Neural progenitor cell (in vitro differentiated cells): ENCODE measurements at regions not wholly inside any gene's neighbourhood (a gene's known extent, or its start where the extent isn't known, plus 50 kb on each side); places are given as distances from the start of the nearest gene placed in this dataset.

Source experiments
- DNase-seq: peaks from one replicate; pipeline ENCODE4 v3.0.0-alpha.2; 2016; ENCODE audit warnings: low spot score
- H2AFZ ChIP-seq: fragments of 200-600 bp; sonication (generic); replicated peaks from 2 replicates; pipeline ENCODE4 v1.6.1; 2016; ENCODE audit warnings: antibody characterized with exemption
- H3F3A ChIP-seq: fragments of 200-600 bp; sonication (generic); 2 replicates; pipeline ENCODE4 v1.6.1; 2016; ENCODE audit warnings: antibody characterized with exemption, low read depth
- H3K27ac ChIP-seq: fragments of 200-600 bp; sonication (generic); 2 replicates; pipeline ENCODE4 v1.5.1; 2016; ENCODE audit warnings: mild to moderate bottlenecking
- H3K27me3 ChIP-seq: fragments of 200-600 bp; sonication (generic); 2 replicates; pipeline ENCODE4 v1.6.1; 2016; ENCODE audit warnings: mild to moderate bottlenecking, moderate library complexity
- H3K36me3 ChIP-seq: fragments of 200-600 bp; sonication (generic); 2 replicates; pipeline ENCODE4 v1.5.1; 2016
- H3K4me1 ChIP-seq: fragments of 200-600 bp; sonication (generic); 2 replicates; pipeline ENCODE4 v1.6.1; 2016; ENCODE audit warnings: mixed run types
- H3K4me2 ChIP-seq: fragments of 200-600 bp; sonication (generic); 2 replicates; pipeline ENCODE4 v1.6.1; 2016
- H3K4me3 ChIP-seq: fragments of 200-600 bp; sonication (generic); 2 replicates; pipeline ENCODE4 v1.5.1; 2016
- H3K79me2 ChIP-seq: fragments of 200-600 bp; sonication (generic); 2 replicates; pipeline ENCODE4 v1.6.1; 2016; ENCODE audit warnings: low read depth
- H3K9ac ChIP-seq: fragments of 200-600 bp; sonication (generic); 2 replicates; pipeline ENCODE4 v1.6.1; 2016
- H3K9me3 ChIP-seq: fragments of 200-600 bp; sonication (generic); 2 replicates; pipeline ENCODE4 v1.5.1; 2016; ENCODE audit warnings: low read depth
- H4K20me1 ChIP-seq: fragments of 200-600 bp; sonication (generic); 2 replicates; pipeline ENCODE4 v1.6.1; 2016; ENCODE audit warnings: low read depth
- H3K27ac Mint-ChIP-seq: 3 replicates; pipeline ENCODE4 v1.8.0; 2021; ENCODE audit warnings: mixed read lengths
- H3K27me3 Mint-ChIP-seq: 2 replicates; pipeline ENCODE4 v1.8.0; 2022; ENCODE audit warnings: low read depth, mild to moderate bottlenecking, inconsistent platforms, moderate library complexity, mixed read lengths; ENCODE audit not compliant: insufficient read depth
- H3K36me3 Mint-ChIP-seq: 3 replicates; pipeline ENCODE4 v1.8.0; 2021; ENCODE audit warnings: mixed read lengths
- H3K4me1 Mint-ChIP-seq: 3 replicates; pipeline ENCODE4 v1.8.0; 2021; ENCODE audit warnings: mixed read lengths
- H3K4me3 Mint-ChIP-seq: 3 replicates; pipeline ENCODE4 v1.8.0; 2021; ENCODE audit warnings: mild to moderate bottlenecking, moderate library complexity, mixed read lengths
- H3K9me3 Mint-ChIP-seq: 3 replicates; pipeline ENCODE4 v1.8.0; 2020; ENCODE audit warnings: mixed read lengths
- EZH2 ChIP-seq: fragments of 200-600 bp; sonication (generic); IDR thresholded peaks from 2 replicates; pipeline ENCODE4 v1.6.1; 2017; ENCODE audit warnings: antibody characterized with exemption, mild to moderate bottlenecking, moderate library complexity
- EZH2phosphoT487 ChIP-seq: fragments of 200-600 bp; sonication (generic); IDR thresholded peaks from 2 replicates; pipeline ENCODE4 v1.6.1; 2017; ENCODE audit warnings: antibody characterized with exemption
- TF ChIP-seq, protein P1 (sequence below): fragments of 200-600 bp; sonication (generic); IDR thresholded peaks from 2 replicates; pipeline ENCODE4 v1.5.1; 2017; ENCODE audit warnings: antibody characterized with exemption, mild to moderate bottlenecking

GRCh38 chr1:87636198-87636892 is 307.7 kb downstream of the LMO4 start:
- H4K20me1 ChIP-seq = no peaks in the 10 kb centered on the region
- H3K4me3 Mint-ChIP-seq = no peak overlapping the region
- TF ChIP-seq, protein P1, sequence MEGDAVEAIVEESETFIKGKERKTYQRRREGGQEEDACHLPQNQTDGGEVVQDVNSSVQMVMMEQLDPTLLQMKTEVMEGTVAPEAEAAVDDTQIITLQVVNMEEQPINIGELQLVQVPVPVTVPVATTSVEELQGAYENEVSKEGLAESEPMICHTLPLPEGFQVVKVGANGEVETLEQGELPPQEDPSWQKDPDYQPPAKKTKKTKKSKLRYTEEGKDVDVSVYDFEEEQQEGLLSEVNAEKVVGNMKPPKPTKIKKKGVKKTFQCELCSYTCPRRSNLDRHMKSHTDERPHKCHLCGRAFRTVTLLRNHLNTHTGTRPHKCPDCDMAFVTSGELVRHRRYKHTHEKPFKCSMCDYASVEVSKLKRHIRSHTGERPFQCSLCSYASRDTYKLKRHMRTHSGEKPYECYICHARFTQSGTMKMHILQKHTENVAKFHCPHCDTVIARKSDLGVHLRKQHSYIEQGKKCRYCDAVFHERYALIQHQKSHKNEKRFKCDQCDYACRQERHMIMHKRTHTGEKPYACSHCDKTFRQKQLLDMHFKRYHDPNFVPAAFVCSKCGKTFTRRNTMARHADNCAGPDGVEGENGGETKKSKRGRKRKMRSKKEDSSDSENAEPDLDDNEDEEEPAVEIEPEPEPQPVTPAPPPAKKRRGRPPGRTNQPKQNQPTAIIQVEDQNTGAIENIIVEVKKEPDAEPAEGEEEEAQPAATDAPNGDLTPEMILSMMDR = no peak
- TF ChIP-seq EZH2phosphoT487 (no peak), EZH2 (no peak)
- H3K27ac Mint-ChIP-seq = no peak overlapping the region
- no peak overlapping the region for H3K4me2 ChIP-seq
- peaks cover 8% of the 10 kb centered on the region for H3K9me3 ChIP-seq
- H3K27ac ChIP-seq = no peak overlapping the region
- H3K4me1 ChIP-seq = no peaks in the 10 kb centered on the region
- no peak overlapping the region for H2AFZ ChIP-seq
- peaks cover 7% of the 10 kb centered on the region for H3K27me3 Mint-ChIP-seq
- no peak overlapping the region for H3K4me3 ChIP-seq
- no peak overlapping the region for H3K9ac ChIP-seq
- no peak for DNase-seq
- no peaks in the 10 kb centered on the region for H3K79me2 ChIP-seq
- no peaks in the 10 kb centered on the region for H3K36me3 ChIP-seq
- no peaks in the 10 kb centered on the region for H3K36me3 Mint-ChIP-seq
- peaks cover 15% of the 10 kb centered on the region for H3K9me3 Mint-ChIP-seq
- no peaks in the 10 kb centered on the region for H3F3A ChIP-seq
- no peaks in the 10 kb centered on the region for H3K27me3 ChIP-seq
- no peaks in the 10 kb centered on the region for H3K4me1 Mint-ChIP-seq

GRCh38 chr1:87638636-87639035 is 310.0 kb downstream of the LMO4 start:
- Mint-ChIP-seq H3K27ac (no peak overlapping the region), H3K4me1 (peaks cover 18% of the 10 kb centered on the region), H3K9me3 (peaks cover 15% of the 10 kb centered on the region), H3K36me3 (no peaks in the 10 kb centered on the region), H3K27me3 (no peaks in the 10 kb centered on the region), H3K4me3 (no peak overlapping the region)
- H3K27me3 ChIP-seq = no peaks in the 10 kb centered on the region
- no peak for DNase-seq
- TF ChIP-seq, protein P1 = no peak
- no peak for TF ChIP-seq EZH2
- no peak for TF ChIP-seq EZH2phosphoT487
- H3K9me3 ChIP-seq = peaks cover 8% of the 10 kb centered on the region
- H3K27ac ChIP-seq = no peak overlapping the region
- no peak overlapping the region for H3K9ac ChIP-seq
- H3K4me1 ChIP-seq = peaks cover 22% of the 10 kb centered on the region
- H2AFZ ChIP-seq = no peak overlapping the region
- H3K4me3 ChIP-seq = no peak overlapping the region
- H3F3A ChIP-seq = peaks cover 19% of the 10 kb centered on the region
- no peaks in the 10 kb centered on the region for H3K36me3 ChIP-seq
- no peaks in the 10 kb centered on the region for H4K20me1 ChIP-seq
- no peak overlapping the region for H3K4me2 ChIP-seq
- no peaks in the 10 kb centered on the region for H3K79me2 ChIP-seq

DNA sequence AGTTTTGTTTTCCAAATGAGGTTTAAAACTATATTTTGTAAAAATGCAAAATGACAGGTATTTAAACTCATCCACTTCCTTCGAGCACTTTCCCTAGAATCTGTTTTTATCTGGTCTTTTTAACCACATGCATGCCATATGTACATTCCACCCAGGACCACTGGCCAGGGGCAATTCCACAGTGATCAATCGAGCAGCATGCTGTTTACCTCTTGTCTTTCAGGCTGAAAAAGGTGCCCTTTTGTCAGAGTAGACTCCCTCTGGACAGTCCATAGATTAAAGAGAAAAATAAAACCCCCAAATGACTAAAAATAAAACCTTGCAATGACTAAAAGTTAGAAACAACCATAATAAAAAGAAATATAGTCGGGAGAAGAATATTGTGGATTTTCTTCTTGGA is 313.3 kb downstream of the LMO4 start:
- Histone ChIP-seq H3K4me2 (peak overlapping the region; percentile 40), H3K27ac (no peak overlapping the region)
- H3K9me3 Mint-ChIP-seq = peaks cover 5% of the 10 kb centered on the region

More for the DNA sequence above, 313.3 kb downstream of the LMO4 start:
- Histone ChIP-seq H3K27me3 (no peaks in the 10 kb centered on the region), H3K4me1 (peaks cover 35% of the 10 kb centered on the region), H4K20me1 (no peaks in the 10 kb centered on the region), H2AFZ (no peak overlapping the region), H3F3A (peaks cover 23% of the 10 kb centered on the region), H3K9ac (no peak overlapping the region), H3K36me3 (no peaks in the 10 kb centered on the region), H3K79me2 (no peaks in the 10 kb centered on the region), H3K9me3 (peaks cover 6% of the 10 kb centered on the region), H3K4me3 (no peak overlapping the region)
- H3K4me3 Mint-ChIP-seq = no peak overlapping the region
- TF ChIP-seq EZH2phosphoT487 = no peak
- TF ChIP-seq EZH2 = no peak
- TF ChIP-seq, protein P1 = no peak
- H3K36me3 Mint-ChIP-seq = no peaks in the 10 kb centered on the region
- H3K27ac Mint-ChIP-seq = no peak overlapping the region
- peaks cover 35% of the 10 kb centered on the region for H3K4me1 Mint-ChIP-seq
- DNase-seq = no peak
- H3K27me3 Mint-ChIP-seq = no peaks in the 10 kb centered on the region
